ENCODE measurements at regions not wholly inside any gene's neighbourhood (a gene's known extent, or its start where the extent isn't known, plus 50 kb on each side); places are given as distances from the start of the nearest gene placed in this dataset.

- no peak for DNase-seq (ENCODE audit: low spot score)
These were observed 74.3 kb downstream of the ANKRD7 start for GRCh38 chr7:118298771-118299170.

GRCh38 chr7:118300177-118300576 is 75.7 kb downstream of the ANKRD7 start:
- no peak for DNase-seq (ENCODE audit: low spot score)

GRCh38 chr7:118304100-118304499 is 79.6 kb downstream of the ANKRD7 start:
- DNase-seq (ENCODE audit: low spot score) = no peak

- no peak for DNase-seq (ENCODE audit: low spot score)
These were observed 81.2 kb downstream of the ANKRD7 start for GRCh38 chr7:118305671-118306070.

GRCh38 chr7:118306771-118307170 is 82.3 kb downstream of the ANKRD7 start:
- no peak for DNase-seq (ENCODE audit: low spot score)

- DNase-seq (ENCODE audit: low spot score) = peak; percentile 2
These were observed 86.8 kb downstream of the ANKRD7 start for GRCh38 chr7:118311121-118311836.

- DNase-seq (ENCODE audit: low spot score) = no peak
These were observed 87.5 kb downstream of the ANKRD7 start for GRCh38 chr7:118312051-118312450.

GRCh38 chr7:118312966-118313365 is 88.5 kb downstream of the ANKRD7 start:
- no peak for DNase-seq (ENCODE audit: low spot score)

GRCh38 chr7:118324790-118325449 is 100.4 kb downstream of the ANKRD7 start:
- DNase-seq (ENCODE audit: low spot score) = no peak

- DNase-seq (ENCODE audit: low spot score) = no peak
These were observed 100.9 kb downstream of the ANKRD7 start for GRCh38 chr7:118325450-118325808.

GRCh38 chr7:118327174-118327573 is 102.7 kb downstream of the ANKRD7 start:
- DNase-seq (ENCODE audit: low spot score) = no peak

- no peak for DNase-seq (ENCODE audit: low spot score)
These were observed 104.2 kb downstream of the ANKRD7 start for GRCh38 chr7:118328505-118329211.

- DNase-seq (ENCODE audit: low spot score) = no peak
These were observed 105.9 kb downstream of the ANKRD7 start for GRCh38 chr7:118330388-118330787.

- DNase-seq (ENCODE audit: low spot score) = no peak
These were observed 122.2 kb downstream of the ANKRD7 start for GRCh38 chr7:118346748-118347147.

- DNase-seq (ENCODE audit: low spot score) = no peak
These were observed 125.1 kb downstream of the ANKRD7 start for GRCh38 chr7:118349604-118350003.

GRCh38 chr7:118350260-118350659 is 125.8 kb downstream of the ANKRD7 start:
- no peak for DNase-seq (ENCODE audit: low spot score)

GRCh38 chr7:118352867-118353453 is 128.5 kb downstream of the ANKRD7 start:
- DNase-seq (ENCODE audit: low spot score) = peak; percentile 40

- no peak for DNase-seq (ENCODE audit: low spot score)
These were observed 141.9 kb downstream of the ANKRD7 start for GRCh38 chr7:118366363-118366762.

GRCh38 chr7:118368958-118369357 is 144.5 kb downstream of the ANKRD7 start:
- DNase-seq (ENCODE audit: low spot score) = no peak

- no peak for DNase-seq (ENCODE audit: low spot score)
These were observed 145.5 kb downstream of the ANKRD7 start for GRCh38 chr7:118369987-118370386.

GRCh38 chr7:118372530-118372929 is 148.0 kb downstream of the ANKRD7 start:
- DNase-seq (ENCODE audit: low spot score) = no peak

GRCh38 chr7:118389629-118390028 is 165.1 kb downstream of the ANKRD7 start:
- no peak for DNase-seq (ENCODE audit: low spot score)

GRCh38 chr7:118404211-118404610 is 179.7 kb downstream of the ANKRD7 start:
- DNase-seq (ENCODE audit: low spot score) = no peak

All from SW480 (cell line).